ENCODE measurements at regions not wholly inside any gene's neighbourhood (a gene's known extent, or its start where the extent isn't known, plus 50 kb on each side); places are given as distances from the start of the nearest gene placed in this dataset.

- TF ChIP-seq CTCF (IDR thresholded peaks at IDR 0.05; ENCODE audit: insufficient read depth, missing control alignments): no peak
- DNase-seq (ENCODE audit: insufficient read length, low spot score): no peak
- no peak for FAIRE-seq
These were observed 535.9 kb downstream of the IQCM start for GRCh38 chr4:149279776-149280175.

DNA sequence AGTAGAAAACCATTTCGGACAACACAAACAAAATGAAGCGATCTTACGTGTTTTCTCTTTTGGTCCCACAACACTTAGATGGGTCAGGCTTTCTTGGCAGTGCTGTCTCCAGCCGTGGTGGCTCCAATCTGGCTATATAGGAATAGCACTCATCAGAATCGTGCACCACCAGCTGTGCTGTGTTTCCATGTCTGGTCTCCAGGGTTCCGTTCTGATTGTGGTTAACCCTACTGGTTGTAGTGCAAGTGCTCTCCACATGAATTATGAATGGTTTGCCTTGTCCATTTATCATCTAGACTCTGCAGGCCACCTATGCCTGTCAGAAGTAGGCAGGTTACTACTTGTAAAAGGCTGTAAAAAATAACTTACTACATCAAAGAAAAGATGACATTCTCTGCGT is 536.3 kb downstream of the IQCM start:
- FAIRE-seq (no peak), DNase-seq (ENCODE audit: insufficient read length, low spot score) (no peak)
- TF ChIP-seq CTCF (IDR thresholded peaks at IDR 0.05; ENCODE audit: insufficient read depth, missing control alignments): no peak

DNA sequence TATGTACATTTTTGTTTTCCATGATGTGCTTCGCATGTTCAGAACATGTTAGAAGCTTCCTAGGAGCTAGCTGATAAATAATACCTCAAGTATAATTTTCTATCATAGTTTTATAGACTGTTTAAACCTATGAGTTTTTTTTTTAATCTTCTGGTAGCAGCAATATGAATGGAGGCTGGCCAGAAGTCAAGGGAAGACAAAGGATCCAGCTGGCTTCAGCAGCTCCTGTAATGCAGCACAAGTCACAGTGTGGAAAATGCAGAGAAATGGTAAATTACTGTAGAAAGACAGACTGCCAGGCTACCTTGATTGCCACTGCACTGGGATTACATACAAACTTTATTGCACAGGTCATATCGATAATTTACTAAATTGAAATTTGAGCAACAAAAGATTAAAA is 537.9 kb downstream of the IQCM start:
- no peak for TF ChIP-seq CTCF (IDR thresholded peaks at IDR 0.05; ENCODE audit: insufficient read depth, missing control alignments)
- FAIRE-seq: no peak
- no peak for DNase-seq (ENCODE audit: insufficient read length, low spot score)

GRCh38 chr4:149269835-149270234 is 545.8 kb downstream of the IQCM start:
- no peak for TF ChIP-seq CTCF (IDR thresholded peaks at IDR 0.05; ENCODE audit: insufficient read depth, missing control alignments)
- DNase-seq (ENCODE audit: insufficient read length, low spot score) (no peak), FAIRE-seq (no peak)

- DNase-seq (ENCODE audit: insufficient read length, low spot score) (no peak), FAIRE-seq (no peak)
- no peak for TF ChIP-seq CTCF (IDR thresholded peaks at IDR 0.05; ENCODE audit: insufficient read depth, missing control alignments)
These were observed 549.3 kb downstream of the IQCM start for GRCh38 chr4:149266301-149266700.

- TF ChIP-seq CTCF (IDR thresholded peaks at IDR 0.05; ENCODE audit: insufficient read depth, missing control alignments): no peak
- DNase-seq (ENCODE audit: insufficient read length, low spot score): no peak
- FAIRE-seq: no peak
These were observed 550.0 kb downstream of the IQCM start for GRCh38 chr4:149265645-149266044.

- DNase-seq (ENCODE audit: insufficient read length, low spot score): peak; percentile 12
- peak; percentile 87 for TF ChIP-seq CTCF (IDR thresholded peaks at IDR 0.05; ENCODE audit: insufficient read depth, missing control alignments)
- peak; percentile 88 for FAIRE-seq
These were observed 551.4 kb downstream of the IQCM start for GRCh38 chr4:149264093-149264733.
